ENCODE measurements at regions not wholly inside any gene's neighbourhood (a gene's known extent, or its start where the extent isn't known, plus 50 kb on each side); places are given as distances from the start of the nearest gene placed in this dataset.

GRCh38 chr2:221893501-221893900, 321.4 kb upstream of the EPHA4 start:
- TF ChIP-seq CTCF (IDR thresholded peaks at IDR 0.05 in 8 of 11, conservative IDR thresholded peaks at IDR 0.05 in 3 of 11) (no peak), POLR2AphosphoS5 (IDR thresholded peaks at IDR 0.05) (no peak), POLR2A (IDR thresholded peaks at IDR 0.05) (no peak)
